HG03097 (cell line): ENCODE measurements at regions not wholly inside any gene's neighbourhood (a gene's known extent, or its start where the extent isn't known, plus 50 kb on each side); places are given as distances from the start of the nearest gene placed in this dataset.
"Not testable (repeated sequence)": the region's sequence is repeated elsewhere in the genome, so short reads cannot be mapped to it uniquely, and the experiment has no call there.

Source experiments
- ATAC-seq: cut with Tn5 transposase; IDR thresholded peaks from one replicate; pipeline ENCODE4 v1.9.1; 2021; ENCODE audit not compliant: unreplicated experiment, low FRiP score

DNA sequence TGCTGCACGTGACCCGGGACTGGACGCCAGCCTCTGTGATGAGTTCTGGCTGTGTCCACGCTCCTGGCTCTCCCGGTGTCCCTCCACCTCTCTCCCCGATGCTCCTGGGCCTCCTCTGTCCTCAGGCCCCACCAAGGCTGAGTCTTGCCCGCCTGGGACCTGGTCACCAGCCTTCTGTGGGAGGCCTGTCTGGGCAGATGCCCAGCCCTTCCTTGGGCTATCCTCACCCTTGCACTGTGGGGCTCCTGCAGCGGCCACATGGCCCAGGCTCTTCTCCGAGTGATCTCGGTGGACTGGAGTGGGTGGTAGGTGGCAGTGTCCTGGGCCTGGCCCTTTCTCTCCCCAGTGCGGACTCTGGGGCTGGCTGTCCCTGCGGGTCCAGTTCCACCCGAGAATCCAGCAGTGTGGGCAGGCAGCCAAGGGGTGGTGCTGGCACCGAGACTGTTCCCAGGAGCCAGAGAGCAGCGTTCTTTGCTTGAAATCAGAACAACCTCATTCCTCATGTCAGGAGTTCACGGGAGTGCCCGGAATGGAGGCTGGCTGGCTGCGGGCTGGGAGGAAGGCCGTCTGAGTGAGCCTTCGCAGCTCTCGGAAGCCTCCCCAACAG lies 94.6 kb downstream of the TMEM121 start:
- ATAC-seq: not testable (repeated sequence)

- not testable (repeated sequence) for ATAC-seq
These were observed 95.3 kb downstream of the TMEM121 start for GRCh38 chr14:105621479-105622328.

- no peak for ATAC-seq
These were observed 96.1 kb downstream of the TMEM121 start for GRCh38 chr14:105622329-105622955.

DNA sequence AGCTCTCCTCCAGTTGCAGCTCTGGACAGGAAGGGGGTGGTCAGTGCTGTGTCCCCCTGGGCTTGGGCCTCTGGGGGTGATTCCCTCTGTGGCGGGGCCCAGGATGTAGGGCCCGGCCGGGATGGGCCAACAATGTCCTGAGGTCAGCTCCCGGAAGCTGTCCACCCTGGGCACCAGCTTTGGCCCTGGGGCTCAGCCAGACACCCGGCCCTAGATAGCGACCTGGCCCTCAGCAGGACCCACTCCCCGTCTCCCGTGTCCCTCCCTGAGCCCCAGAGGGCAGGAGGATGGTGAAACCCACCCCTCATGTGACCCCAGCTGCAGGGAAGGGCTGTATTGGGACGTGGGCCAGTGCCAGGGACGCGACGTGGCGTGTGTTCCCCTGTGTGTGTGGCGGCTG lies 96.8 kb downstream of the TMEM121 start:
- not testable (repeated sequence) for ATAC-seq

- not testable (repeated sequence) for ATAC-seq
These were observed 98.0 kb downstream of the TMEM121 start for GRCh38 chr14:105624346-105624745.

- ATAC-seq: not testable (repeated sequence)
These were observed 98.5 kb downstream of the TMEM121 start for GRCh38 chr14:105624749-105625434.

- not testable (repeated sequence) for ATAC-seq
These were observed 99.1 kb downstream of the TMEM121 start for GRCh38 chr14:105625448-105625847.

DNA sequence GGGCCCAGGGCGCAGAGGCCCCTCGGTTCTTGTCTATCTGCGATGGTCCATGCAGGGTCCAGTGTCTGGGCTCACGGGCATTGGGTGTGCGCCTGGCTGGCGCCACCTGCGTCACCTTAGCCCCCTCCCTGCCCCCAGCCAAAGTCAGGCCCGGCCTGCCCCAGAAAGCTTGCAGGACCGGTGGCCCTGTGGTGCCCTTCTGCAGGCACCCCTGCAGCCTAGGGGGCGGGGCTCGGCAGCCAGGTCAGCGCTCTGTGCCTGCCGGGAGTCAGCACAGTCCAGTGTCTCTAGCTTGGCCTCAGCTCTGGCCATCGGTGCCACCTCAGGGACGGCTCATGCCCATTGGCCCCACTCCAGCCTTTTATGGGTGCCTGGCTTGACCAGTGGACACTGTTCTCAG lies 99.7 kb downstream of the TMEM121 start:
- not testable (repeated sequence) for ATAC-seq

DNA sequence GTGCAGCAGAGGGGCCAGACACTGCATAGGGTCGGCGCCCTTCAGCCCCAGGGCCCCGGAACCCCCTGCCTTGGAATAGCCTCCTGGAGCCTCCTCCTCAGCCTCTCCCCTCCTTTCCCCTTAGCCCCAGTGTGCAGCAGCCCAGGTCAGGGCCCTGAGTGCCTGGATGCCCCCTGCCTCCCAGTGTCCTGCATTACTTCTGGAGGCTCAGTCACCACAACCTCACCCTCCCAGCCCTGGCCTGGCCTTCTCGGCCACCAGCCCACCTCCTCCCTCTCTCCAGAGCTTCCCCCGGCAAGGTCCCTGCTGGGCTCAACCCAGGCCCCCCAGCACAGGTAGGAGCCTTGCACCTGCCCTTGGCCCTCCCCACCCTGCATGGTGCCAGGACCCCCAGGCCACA lies 100.3 kb downstream of the TMEM121 start:
- ATAC-seq: not testable (repeated sequence)

- ATAC-seq: not testable (repeated sequence)
These were observed 100.9 kb downstream of the TMEM121 start for GRCh38 chr14:105627287-105627686.

DNA sequence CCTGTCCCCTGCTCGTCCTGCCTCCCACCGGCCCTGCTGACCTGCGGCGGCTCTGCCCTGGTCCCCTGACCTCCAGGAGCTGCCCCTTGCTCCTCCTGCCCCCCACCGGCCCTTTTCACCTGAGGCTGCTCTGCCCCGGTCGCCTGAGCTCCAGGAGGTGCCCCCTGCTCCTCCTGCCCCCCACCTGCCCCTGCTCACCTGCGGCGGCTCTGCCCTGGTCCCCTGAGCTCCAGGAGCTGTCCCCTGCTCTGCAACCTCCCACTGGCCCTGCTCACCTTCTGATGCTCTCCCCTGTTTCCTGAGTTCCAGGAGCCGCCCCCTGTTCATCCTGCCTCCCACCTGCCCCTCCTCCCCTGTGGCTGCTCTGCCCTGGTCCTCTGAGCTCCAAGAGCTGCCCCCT lies 101.3 kb downstream of the TMEM121 start:
- no peak for ATAC-seq

- not testable (repeated sequence) for ATAC-seq
These were observed 101.7 kb downstream of the TMEM121 start for GRCh38 chr14:105628126-105628525.

DNA sequence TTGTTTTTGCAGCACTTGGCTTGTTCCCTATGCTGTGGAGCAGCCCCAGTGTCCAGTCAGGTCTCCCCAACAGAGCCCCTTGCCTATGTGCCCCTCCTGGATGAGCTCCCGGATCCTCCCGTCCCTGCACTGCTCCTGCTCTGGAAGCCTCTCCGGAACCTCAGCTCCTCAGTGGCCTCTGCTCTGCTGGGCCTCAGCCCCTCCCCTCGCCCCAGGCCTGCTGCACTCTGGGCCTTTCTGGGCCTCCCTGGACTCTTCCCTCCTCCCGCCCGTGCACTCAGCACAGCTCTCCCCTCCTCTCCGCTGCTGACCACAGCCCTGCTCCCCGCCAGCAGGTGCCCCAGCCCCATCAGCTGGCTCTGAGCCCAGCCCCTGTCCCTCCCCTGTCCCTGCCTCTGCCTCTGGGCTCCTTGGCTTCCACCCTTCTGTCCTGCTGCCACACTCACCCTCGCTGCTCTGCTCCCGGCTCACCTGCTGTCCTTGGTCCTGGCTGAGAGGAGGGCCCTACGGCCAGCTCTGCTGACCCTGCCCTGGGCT lies 102.2 kb downstream of the TMEM121 start:
- not testable (repeated sequence) for ATAC-seq

- not testable (repeated sequence) for ATAC-seq
These were observed 102.9 kb downstream of the TMEM121 start for GRCh38 chr14:105629091-105629885.

DNA sequence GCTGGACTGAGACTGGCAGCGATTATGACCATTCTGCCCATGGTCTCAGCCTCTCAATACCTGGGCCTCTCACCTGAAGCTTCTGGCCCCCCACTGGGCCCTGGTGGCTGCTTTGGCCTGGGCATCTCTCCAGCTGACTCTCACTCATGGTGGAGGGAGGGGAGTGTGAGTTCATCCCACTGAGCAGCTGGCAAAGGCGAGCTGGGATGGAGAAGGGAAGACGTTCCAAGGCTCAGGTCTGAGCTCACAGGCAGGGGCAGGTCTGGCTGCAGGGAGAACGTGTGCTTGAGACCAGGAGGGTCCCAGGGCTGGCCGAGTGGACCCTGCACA lies 103.5 kb downstream of the TMEM121 start:
- no peak for ATAC-seq

DNA sequence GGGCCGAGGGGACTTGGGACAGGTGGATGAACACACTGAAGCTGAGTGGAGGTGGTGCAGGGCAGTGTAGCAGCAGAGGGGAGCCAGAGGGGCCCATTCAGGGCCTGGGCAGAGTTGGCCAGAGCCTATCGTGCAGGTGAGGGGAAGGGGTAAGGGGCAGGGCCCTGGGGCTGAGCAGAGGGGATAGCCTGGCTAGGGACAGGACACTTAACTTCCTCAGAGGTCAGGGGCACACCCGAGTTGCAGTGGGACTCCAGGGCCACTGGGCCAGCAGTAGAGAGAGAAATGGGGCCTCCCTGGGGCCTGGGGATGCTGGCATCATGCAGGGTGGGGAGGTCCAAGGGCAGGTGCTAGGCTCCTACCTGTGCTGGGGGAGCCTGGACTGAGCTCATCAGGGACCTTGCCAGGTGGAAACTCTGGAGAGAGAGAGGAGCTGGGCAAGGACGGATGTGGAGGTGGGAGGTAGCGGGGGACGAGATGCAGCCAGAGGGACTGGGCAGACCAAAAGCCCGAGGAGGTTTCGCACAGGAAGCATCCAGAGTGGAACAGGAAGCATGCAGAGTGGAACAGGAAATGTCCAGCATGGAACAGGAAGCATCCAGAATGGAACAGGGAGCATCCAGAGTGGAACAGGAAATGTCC lies 104.0 kb downstream of the TMEM121 start:
- ATAC-seq: not testable (repeated sequence)

- ATAC-seq: not testable (repeated sequence)
These were observed 104.8 kb downstream of the TMEM121 start for GRCh38 chr14:105630935-105631779.

DNA sequence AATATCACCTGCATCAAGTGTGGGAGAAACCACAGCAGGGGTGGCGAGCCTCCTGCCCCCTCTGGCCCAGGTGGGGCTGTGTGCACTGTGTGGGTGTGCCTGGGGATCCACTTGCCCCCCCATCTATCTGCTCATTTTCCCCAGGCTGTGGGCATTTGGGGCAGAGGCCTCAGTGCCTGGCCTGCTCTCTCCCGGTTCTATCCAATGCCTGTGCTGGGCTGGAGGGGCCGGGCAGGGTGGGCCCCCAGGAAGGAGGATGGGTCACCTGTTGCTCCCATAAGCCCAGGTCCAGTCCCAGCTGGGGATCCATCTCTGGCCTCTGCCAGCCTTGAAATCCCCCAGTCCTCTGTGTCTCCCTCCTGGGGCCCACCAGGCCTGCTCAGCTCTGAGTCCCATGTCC lies 105.6 kb downstream of the TMEM121 start:
- ATAC-seq: no peak

DNA sequence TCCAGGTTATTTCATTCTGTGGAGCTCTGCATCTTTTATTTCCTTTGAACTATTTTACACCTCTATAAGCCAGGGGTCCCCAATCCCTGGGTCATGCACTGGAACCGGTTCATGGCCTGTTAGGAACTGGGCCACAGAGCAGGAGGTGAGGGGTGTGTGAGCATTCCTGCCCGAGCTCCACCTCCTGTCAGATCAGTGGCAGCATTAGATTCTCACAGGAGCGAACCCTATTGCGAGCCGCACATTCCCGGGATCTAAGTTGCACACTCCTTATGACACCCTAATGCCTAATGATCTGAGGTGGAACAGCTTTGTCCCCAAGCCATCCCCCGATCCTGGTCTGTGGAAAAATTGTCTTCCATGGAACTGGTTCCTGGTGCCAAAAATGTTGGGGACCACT lies 107.2 kb downstream of the TMEM121 start:
- not testable (repeated sequence) for ATAC-seq
